MM.1S (cell line): ENCODE measurements at regions not wholly inside any gene's neighbourhood (a gene's known extent, or its start where the extent isn't known, plus 50 kb on each side); places are given as distances from the start of the nearest gene placed in this dataset.

Experiments
- CTCF ChIP-seq: fragments of 300-600 bp; sonication (generic); IDR thresholded peaks from 2 replicates; pipeline ENCODE4 v1.5.1; 2016; ENCODE audit warnings: antibody characterized with exemption, low read length, mixed read lengths
- EZH2 ChIP-seq: fragments of 300-600 bp; sonication (generic); optimal IDR thresholded peaks from 2 replicates; pipeline ENCODE3; 2017; ENCODE audit warnings: low read depth, mild to moderate bottlenecking, antibody characterized with exemption, low read length, mixed read lengths
- EZH2phosphoT487 ChIP-seq: fragments of 300-600 bp; sonication (generic); IDR thresholded peaks from 2 replicates; pipeline ENCODE4 v1.6.1; 2018; ENCODE audit warnings: antibody characterized with exemption, low read length

- TF ChIP-seq CTCF (no peak), EZH2 (no peak), EZH2phosphoT487 (no peak)
Measured at GRCh38 chr10:9878383-9878782, 1139.3 kb upstream of the CELF2 start.
